ENCODE measurements at regions not wholly inside any gene's neighbourhood (a gene's known extent, or its start where the extent isn't known, plus 50 kb on each side); places are given as distances from the start of the nearest gene placed in this dataset.
A peak's percentile ranks its signal among the peaks of the same experiment; 100 is the strongest.

DNA sequence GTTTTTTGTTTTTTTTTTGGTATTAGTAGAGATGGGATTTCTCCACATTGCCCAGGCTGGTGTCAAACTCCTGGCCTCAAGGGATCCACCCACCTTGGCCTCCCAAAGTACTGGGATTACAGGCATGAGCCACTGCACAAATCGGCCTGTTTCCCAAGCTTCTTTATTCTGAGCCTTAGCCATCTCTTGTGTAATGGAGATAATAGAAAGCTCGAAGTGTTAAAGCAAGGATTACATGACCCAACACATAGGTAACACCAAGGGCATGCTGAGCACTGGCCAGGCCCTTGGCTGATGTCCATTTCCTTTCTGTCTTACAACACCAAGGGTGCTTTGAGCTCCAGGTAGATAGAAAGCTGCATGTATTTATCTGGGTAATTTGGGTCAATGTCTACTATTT, 187.8 kb upstream of the MEX3C start (continued):
- no peak for TF ChIP-seq HOXA7 (CRISPR knock-in tag; IDR thresholded peaks at IDR 0.05)
- TF ChIP-seq SREBF2 (IDR thresholded peaks at IDR 0.05): no peak
- no peak for TF ChIP-seq RAD21 (conservative IDR thresholded peaks at IDR 0.05 in 1 of 2, IDR thresholded peaks at IDR 0.05 in 1 of 2)
- no peak for TF ChIP-seq ESRRA (IDR thresholded peaks at IDR 0.05; ENCODE audit: borderline replicate concordance, low read length)
- TF ChIP-seq, protein P1, sequence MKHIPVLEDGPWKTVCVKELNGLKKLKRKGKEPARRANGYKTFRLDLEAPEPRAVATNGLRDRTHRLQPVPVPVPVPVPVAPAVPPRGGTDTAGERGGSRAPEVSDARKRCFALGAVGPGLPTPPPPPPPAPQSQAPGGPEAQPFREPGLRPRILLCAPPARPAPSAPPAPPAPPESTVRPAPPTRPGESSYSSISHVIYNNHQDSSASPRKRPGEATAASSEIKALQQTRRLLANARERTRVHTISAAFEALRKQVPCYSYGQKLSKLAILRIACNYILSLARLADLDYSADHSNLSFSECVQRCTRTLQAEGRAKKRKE (CRISPR knock-in tag; IDR thresholded peaks at IDR 0.05; ENCODE audit: low read depth): no peak
- TF ChIP-seq SMC3 (IDR thresholded peaks at IDR 0.05): no peak

DNA sequence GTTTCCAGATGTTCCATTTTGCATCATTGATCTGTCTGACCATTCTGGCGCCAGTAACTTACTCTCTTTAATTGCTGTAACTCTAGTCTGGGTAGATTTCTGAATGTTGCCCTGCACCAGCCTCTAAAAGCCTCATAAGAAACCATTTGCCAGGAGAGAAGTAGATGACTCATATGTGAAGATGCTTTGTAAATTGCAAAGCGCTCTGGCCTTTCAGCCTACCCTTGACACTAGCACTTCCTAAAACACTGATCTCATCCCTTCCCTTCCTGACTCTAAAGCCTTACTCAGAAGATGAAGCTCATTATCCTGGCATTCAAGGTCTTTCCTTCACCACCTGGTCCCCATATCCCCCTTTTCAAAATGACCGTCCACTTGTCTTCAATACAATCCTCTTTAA, 193.2 kb upstream of the MEX3C start:
- TF ChIP-seq, protein P1 (CRISPR knock-in tag; IDR thresholded peaks at IDR 0.05; ENCODE audit: low read depth): no peak
- TF ChIP-seq HOXA7 (CRISPR knock-in tag; IDR thresholded peaks at IDR 0.05): no peak
- ChIA-PET POLR2A (no interaction called here), CTCF (no interaction called here)
- WGBS (ENCODE audit: missing lambda C conversion rate): 48% methylated on average over 3 of the region's 3 CpGs
- H3K27ac ChIP-seq: no peak overlapping the region
- no peak overlapping the region for H3K4me3 ChIP-seq
- no peak for FAIRE-seq
- peaks cover 6% of the 10 kb centered on the region; the same call in 1 of the 3 replicates for H3K4me1 ChIP-seq
- no peak for ATAC-seq
- no peak overlapping the region for H3K4me2 ChIP-seq
- no peaks in the 10 kb centered on the region for H3K9me3 ChIP-seq
- DNase-seq (ENCODE audit: low read depth in 1 of 2, low spot score in 1 of 2): peak in 1 of 2 experiments; percentile 3

DNA sequence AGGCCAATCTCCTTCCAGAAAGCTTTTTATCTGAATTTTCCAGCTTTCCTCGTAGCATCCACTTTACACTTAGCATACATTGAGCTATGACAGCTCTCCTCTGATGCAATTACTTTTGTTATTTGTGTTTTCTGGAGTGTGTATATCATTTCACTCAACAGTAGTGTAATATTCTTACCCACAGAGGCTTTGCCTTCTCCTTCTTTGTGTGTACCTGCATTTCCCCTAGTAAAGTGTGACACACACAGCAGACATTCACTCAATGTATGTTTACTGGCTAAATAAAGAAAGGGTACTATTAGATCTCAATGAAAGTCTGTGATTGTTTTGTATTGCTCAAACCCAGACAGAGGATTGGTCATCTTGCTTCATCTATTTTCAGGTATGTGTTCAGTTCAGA, 193.7 kb upstream of the MEX3C start:
- Histone ChIP-seq H3K4me1 (peaks cover 6% of the 10 kb centered on the region; the same call in 1 of the 3 replicates), H3K4me2 (no peak overlapping the region), H3K4me3 (no peak overlapping the region), H3K27ac (no peak overlapping the region), H3K9me3 (no peaks in the 10 kb centered on the region)
- no peak for ATAC-seq
- TF ChIP-seq RARB (CRISPR knock-in tag; IDR thresholded peaks at IDR 0.05) (no peak), ZSCAN20 (CRISPR knock-in tag; IDR thresholded peaks at IDR 0.05) (no peak), SREBF2 (IDR thresholded peaks at IDR 0.05) (no peak), RAD21 (conservative IDR thresholded peaks at IDR 0.05 in 1 of 2, IDR thresholded peaks at IDR 0.05 in 1 of 2) (no peak), MYC (IDR thresholded peaks at IDR 0.05; ENCODE audit: borderline replicate concordance, low read length) (no peak), ZNF302 (CRISPR knock-in tag; IDR thresholded peaks at IDR 0.05) (no peak), CBX2 (IDR thresholded peaks at IDR 0.05; ENCODE audit: borderline replicate concordance, low read depth) (no peak)
- TF ChIP-seq, protein P2, sequence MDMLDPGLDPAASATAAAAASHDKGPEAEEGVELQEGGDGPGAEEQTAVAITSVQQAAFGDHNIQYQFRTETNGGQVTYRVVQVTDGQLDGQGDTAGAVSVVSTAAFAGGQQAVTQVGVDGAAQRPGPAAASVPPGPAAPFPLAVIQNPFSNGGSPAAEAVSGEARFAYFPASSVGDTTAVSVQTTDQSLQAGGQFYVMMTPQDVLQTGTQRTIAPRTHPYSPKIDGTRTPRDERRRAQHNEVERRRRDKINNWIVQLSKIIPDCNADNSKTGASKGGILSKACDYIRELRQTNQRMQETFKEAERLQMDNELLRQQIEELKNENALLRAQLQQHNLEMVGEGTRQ (IDR thresholded peaks at IDR 0.05): no peak
- POLR2A ChIA-PET: no interaction called here
- FAIRE-seq: no peak
- DNase-seq (ENCODE audit: low read depth in 1 of 2, low spot score in 1 of 2): no peak
- CTCF ChIA-PET: interaction anchor here (0.5 kb wide), 1 partner anchor 68 kb away, joined by 3 read pairs; no protein-coding TSS in a partner anchor
- 80% methylated on average over 1 of the region's 1 CpG for WGBS (ENCODE audit: missing lambda C conversion rate)

DNA sequence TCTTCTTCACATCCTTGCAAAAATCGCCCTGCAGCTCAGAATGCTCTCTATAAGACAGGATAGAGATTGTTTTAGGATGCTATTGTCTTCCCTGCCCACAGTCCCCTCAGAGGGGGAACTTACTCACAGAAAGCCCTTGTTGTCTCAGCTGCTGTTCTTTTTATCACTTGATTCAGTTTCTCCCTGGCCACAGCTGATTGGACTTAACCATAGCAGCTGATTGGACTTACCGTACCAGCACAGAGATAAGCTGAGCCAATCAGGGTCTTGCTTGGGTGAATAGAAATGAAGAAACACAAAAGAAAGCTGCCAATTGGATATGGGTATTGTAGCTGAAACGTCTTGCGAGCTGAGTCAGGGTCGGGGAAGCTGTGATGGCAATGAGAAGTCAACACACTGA, 194.2 kb upstream of the MEX3C start:
- H3K9me3 ChIP-seq: no peaks in the 10 kb centered on the region
- ChIA-PET POLR2A (no interaction called here), CTCF (interaction anchor here (0.5 kb wide), 1 partner anchor 68 kb away, joined by 3 read pairs; no protein-coding TSS in a partner anchor)
- H3K27ac ChIP-seq: no peak overlapping the region
- peaks cover 6% of the 10 kb centered on the region; the same call in 1 of the 3 replicates for H3K4me1 ChIP-seq
- FAIRE-seq (no peak), DNase-seq (ENCODE audit: low read depth in 1 of 2, low spot score in 1 of 2) (no peak), ATAC-seq (no peak)
- TF ChIP-seq, protein P1 (CRISPR knock-in tag; IDR thresholded peaks at IDR 0.05; ENCODE audit: low read depth): no peak
- TF ChIP-seq, protein P3, sequence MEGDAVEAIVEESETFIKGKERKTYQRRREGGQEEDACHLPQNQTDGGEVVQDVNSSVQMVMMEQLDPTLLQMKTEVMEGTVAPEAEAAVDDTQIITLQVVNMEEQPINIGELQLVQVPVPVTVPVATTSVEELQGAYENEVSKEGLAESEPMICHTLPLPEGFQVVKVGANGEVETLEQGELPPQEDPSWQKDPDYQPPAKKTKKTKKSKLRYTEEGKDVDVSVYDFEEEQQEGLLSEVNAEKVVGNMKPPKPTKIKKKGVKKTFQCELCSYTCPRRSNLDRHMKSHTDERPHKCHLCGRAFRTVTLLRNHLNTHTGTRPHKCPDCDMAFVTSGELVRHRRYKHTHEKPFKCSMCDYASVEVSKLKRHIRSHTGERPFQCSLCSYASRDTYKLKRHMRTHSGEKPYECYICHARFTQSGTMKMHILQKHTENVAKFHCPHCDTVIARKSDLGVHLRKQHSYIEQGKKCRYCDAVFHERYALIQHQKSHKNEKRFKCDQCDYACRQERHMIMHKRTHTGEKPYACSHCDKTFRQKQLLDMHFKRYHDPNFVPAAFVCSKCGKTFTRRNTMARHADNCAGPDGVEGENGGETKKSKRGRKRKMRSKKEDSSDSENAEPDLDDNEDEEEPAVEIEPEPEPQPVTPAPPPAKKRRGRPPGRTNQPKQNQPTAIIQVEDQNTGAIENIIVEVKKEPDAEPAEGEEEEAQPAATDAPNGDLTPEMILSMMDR (IDR thresholded peaks at IDR 0.05): no peak
- TF ChIP-seq MYC (IDR thresholded peaks at IDR 0.05; ENCODE audit: borderline replicate concordance, low read length) (no peak), CHD2 (IDR thresholded peaks at IDR 0.05; ENCODE audit: low read length, partially characterized antibody) (no peak), TFCP2L1 (CRISPR knock-in tag; IDR thresholded peaks at IDR 0.05) (no peak), CBX8 (IDR thresholded peaks at IDR 0.05) (no peak), RFX5 (IDR thresholded peaks at IDR 0.05) (no peak)
- H3K4me2 ChIP-seq: no peak overlapping the region
- 56% methylated on average over 5 of the region's 5 CpGs for WGBS (ENCODE audit: missing lambda C conversion rate)
- no peak overlapping the region for H3K4me3 ChIP-seq

Data from A549 (cell line).